ENCODE measurements at regions not wholly inside any gene's neighbourhood (a gene's known extent, or its start where the extent isn't known, plus 50 kb on each side); places are given as distances from the start of the nearest gene placed in this dataset.

DNA sequence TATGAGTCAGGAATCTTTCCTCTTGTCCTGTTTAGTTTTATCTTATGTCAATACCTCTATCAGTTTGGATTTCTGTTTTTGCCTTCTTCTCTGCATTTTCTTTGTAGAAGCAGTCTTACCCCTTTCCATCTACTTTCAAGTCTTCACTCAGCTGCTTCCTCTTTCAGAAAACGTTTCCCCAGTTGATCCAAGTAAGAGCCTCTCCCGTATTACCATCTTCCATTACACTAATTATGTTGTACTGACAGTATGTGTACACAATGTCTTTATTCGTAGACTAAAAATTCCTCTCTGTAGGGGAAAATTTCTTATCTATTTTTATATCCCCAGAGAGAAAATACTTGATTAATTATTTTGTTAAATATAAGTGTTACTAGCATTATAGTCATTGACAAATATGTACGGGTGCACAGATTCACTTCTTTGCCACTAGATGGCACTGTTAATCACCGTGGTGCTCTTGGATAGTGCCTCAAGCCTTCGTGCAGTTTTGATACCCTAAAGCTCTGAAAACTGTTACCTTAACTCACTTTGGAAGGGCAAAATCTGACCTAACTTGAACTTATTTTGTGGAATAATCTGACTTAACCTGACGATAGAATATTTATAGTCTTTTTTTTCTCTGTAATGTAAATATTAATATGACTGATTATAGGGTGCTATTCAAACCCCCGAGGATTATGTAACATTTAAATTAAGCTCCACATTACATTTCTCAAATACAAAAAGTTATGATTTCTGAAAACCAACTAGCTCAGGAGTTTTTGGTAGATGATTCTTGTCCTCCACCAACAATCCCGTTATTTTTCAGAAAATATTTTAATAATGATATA, 74.2 kb upstream of the POU1F1 start:
- peak; percentile 20 for DNase-seq (ENCODE audit: low read depth, low spot score)
- Histone ChIP-seq H3K4me1 (ENCODE audit: insufficient read depth, insufficient read length) (no peaks in the 10 kb centered on the region), H3K4me3 (ENCODE audit: insufficient read length, low read depth) (no peak overlapping the region), H3K9ac (ENCODE audit: insufficient read length, low read depth) (no peak overlapping the region), H3K9me3 (ENCODE audit: insufficient read depth, low read length) (no peaks in the 10 kb centered on the region), H3K27me3 (ENCODE audit: insufficient read depth, insufficient read length) (no peaks in the 10 kb centered on the region), H3K36me3 (ENCODE audit: insufficient read depth, insufficient read length, low read length) (no peaks in the 10 kb centered on the region)
- TF ChIP-seq SUZ12 (IDR thresholded peaks at IDR 0.05; ENCODE audit: extremely low read depth, insufficient read depth, insufficient read length) (no peak), YY1 (IDR thresholded peaks at IDR 0.05; ENCODE audit: insufficient read depth, insufficient read length) (no peak), ZNF274 (IDR thresholded peaks at IDR 0.05; ENCODE audit: low read depth, low read length) (no peak)

DNA sequence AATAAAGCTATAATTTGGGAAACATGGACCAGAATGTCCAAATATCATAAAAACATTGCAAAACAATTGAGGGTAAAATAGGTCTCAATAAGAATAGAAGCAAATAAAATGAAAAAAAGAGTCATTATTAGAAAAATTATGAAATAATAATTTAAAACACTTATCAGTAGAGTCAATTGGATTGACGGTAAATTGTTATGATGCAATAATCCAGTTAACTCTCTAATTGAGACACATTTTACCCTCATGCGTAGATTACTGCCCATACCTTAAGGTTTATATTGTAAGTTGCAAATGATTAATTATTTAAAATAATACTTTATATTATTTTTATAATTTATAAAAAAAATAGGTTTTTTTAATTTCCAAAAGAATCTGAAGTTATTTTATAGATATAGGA, 73.4 kb upstream of the POU1F1 start:
- no peak overlapping the region for H3K9ac ChIP-seq (ENCODE audit: insufficient read length, low read depth)
- H3K4me1 ChIP-seq (ENCODE audit: insufficient read depth, insufficient read length): no peaks in the 10 kb centered on the region
- DNase-seq (ENCODE audit: low read depth, low spot score): no peak
- no peak overlapping the region for H3K4me3 ChIP-seq (ENCODE audit: insufficient read length, low read depth)
- no peaks in the 10 kb centered on the region for H3K9me3 ChIP-seq (ENCODE audit: insufficient read depth, low read length)
- H3K27me3 ChIP-seq (ENCODE audit: insufficient read depth, insufficient read length): no peaks in the 10 kb centered on the region
- TF ChIP-seq SUZ12 (IDR thresholded peaks at IDR 0.05; ENCODE audit: extremely low read depth, insufficient read depth, insufficient read length): no peak
- TF ChIP-seq ZNF274 (IDR thresholded peaks at IDR 0.05; ENCODE audit: low read depth, low read length): no peak
- TF ChIP-seq YY1 (IDR thresholded peaks at IDR 0.05; ENCODE audit: insufficient read depth, insufficient read length): no peak
- H3K36me3 ChIP-seq (ENCODE audit: insufficient read depth, insufficient read length, low read length): no peaks in the 10 kb centered on the region

GRCh38 chr3:87336761-87337160, 60.4 kb upstream of the POU1F1 start:
- Histone ChIP-seq H3K27me3 (ENCODE audit: insufficient read depth, insufficient read length) (no peaks in the 10 kb centered on the region), H3K9ac (ENCODE audit: insufficient read length, low read depth) (no peak overlapping the region), H3K36me3 (ENCODE audit: insufficient read depth, insufficient read length, low read length) (no peaks in the 10 kb centered on the region), H3K4me3 (ENCODE audit: insufficient read length, low read depth) (no peak overlapping the region), H3K9me3 (ENCODE audit: insufficient read depth, low read length) (peaks cover 3% of the 10 kb centered on the region; the same call in 1 of the 2 replicates), H3K4me1 (ENCODE audit: insufficient read depth, insufficient read length) (no peaks in the 10 kb centered on the region)
- TF ChIP-seq ZNF274 (IDR thresholded peaks at IDR 0.05; ENCODE audit: low read depth, low read length) (no peak), SUZ12 (IDR thresholded peaks at IDR 0.05; ENCODE audit: extremely low read depth, insufficient read depth, insufficient read length) (no peak), YY1 (IDR thresholded peaks at IDR 0.05; ENCODE audit: insufficient read depth, insufficient read length) (no peak)
- DNase-seq (ENCODE audit: low read depth, low spot score): no peak

DNA sequence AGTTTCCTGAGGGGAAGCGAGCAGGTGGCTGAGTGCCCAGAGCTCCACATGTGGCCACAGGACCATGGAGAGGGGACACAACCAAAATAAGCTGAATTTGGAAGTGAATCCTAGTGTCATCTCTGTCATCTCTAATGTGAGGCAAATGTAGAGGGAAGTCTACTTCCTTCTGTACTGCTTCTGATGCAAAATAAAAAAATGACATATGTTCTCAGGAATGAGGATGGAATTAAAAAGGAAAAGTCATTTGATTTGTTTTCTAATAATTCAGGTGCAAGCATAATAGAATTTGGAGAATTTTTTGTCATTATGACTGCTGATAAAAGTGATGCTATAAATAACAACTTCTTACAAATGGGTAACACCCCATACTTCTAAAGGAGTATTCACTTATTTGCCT, 59.5 kb upstream of the POU1F1 start:
- Histone ChIP-seq H3K9me3 (ENCODE audit: insufficient read depth, low read length) (peaks cover 3% of the 10 kb centered on the region; the same call in 1 of the 2 replicates), H3K36me3 (ENCODE audit: insufficient read depth, insufficient read length, low read length) (no peaks in the 10 kb centered on the region), H3K27me3 (ENCODE audit: insufficient read depth, insufficient read length) (no peaks in the 10 kb centered on the region), H3K9ac (ENCODE audit: insufficient read length, low read depth) (no peak overlapping the region), H3K4me3 (ENCODE audit: insufficient read length, low read depth) (no peak overlapping the region), H3K4me1 (ENCODE audit: insufficient read depth, insufficient read length) (no peaks in the 10 kb centered on the region)
- TF ChIP-seq SUZ12 (IDR thresholded peaks at IDR 0.05; ENCODE audit: extremely low read depth, insufficient read depth, insufficient read length) (no peak), YY1 (IDR thresholded peaks at IDR 0.05; ENCODE audit: insufficient read depth, insufficient read length) (no peak), ZNF274 (IDR thresholded peaks at IDR 0.05; ENCODE audit: low read depth, low read length) (no peak)
- no peak for DNase-seq (ENCODE audit: low read depth, low spot score)

DNA sequence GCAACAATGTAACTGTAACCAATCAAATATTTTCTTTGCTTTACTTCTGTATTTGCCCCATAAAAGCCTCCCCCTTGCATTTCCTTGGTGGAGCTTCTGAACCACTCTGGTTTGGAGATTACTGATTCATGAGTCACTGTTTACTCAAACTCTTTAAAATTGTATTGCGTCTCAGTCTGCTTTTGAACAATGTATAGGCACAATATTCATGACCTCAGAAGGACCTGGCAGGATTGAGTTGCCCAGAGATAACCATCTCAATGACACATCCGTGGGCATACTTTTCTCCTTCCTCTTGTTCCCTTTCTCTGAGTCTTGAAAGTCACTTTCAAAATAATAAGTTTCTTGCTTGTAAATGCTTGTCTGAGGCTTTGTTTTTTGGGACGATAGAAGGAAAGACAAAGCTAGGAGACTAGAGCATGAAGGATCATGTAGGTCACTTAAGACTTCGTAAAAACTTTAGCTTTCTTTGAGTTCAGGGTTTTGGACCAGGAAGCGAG, 57.1 kb upstream of the POU1F1 start:
- Histone ChIP-seq H3K4me1 (ENCODE audit: insufficient read depth, insufficient read length) (no peaks in the 10 kb centered on the region), H3K4me3 (ENCODE audit: insufficient read length, low read depth) (no peak overlapping the region), H3K9ac (ENCODE audit: insufficient read length, low read depth) (no peak overlapping the region), H3K36me3 (ENCODE audit: insufficient read depth, insufficient read length, low read length) (no peaks in the 10 kb centered on the region), H3K9me3 (ENCODE audit: insufficient read depth, low read length) (peaks cover 3% of the 10 kb centered on the region; the same call in 1 of the 2 replicates), H3K27me3 (ENCODE audit: insufficient read depth, insufficient read length) (no peaks in the 10 kb centered on the region)
- DNase-seq (ENCODE audit: low read depth, low spot score): no peak
- no peak for TF ChIP-seq YY1 (IDR thresholded peaks at IDR 0.05; ENCODE audit: insufficient read depth, insufficient read length)
- no peak for TF ChIP-seq SUZ12 (IDR thresholded peaks at IDR 0.05; ENCODE audit: extremely low read depth, insufficient read depth, insufficient read length)
- no peak for TF ChIP-seq ZNF274 (IDR thresholded peaks at IDR 0.05; ENCODE audit: low read depth, low read length)

DNA sequence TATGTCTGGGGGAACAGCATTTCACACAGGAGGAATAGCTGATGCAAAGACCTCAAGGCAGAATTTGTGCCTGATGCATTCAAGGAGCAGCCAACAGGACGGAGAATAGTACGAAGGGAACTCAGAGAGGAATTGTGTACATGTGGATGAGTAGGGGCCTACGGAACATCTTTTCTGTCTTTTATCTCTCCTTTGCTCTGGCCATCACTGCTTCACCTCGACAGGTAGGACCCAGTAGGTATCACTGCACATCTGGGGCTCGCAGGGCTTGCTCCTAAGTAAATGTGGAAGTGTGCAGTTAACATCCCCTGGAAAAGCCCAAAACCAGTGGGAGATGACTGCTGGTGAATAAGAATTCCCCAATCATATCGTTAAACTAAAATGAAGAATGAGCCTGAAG, 56.4 kb upstream of the POU1F1 start:
- no peak overlapping the region for H3K4me3 ChIP-seq (ENCODE audit: insufficient read length, low read depth)
- H3K9me3 ChIP-seq (ENCODE audit: insufficient read depth, low read length): peaks cover 3% of the 10 kb centered on the region; the same call in 1 of the 2 replicates
- H3K27me3 ChIP-seq (ENCODE audit: insufficient read depth, insufficient read length): no peaks in the 10 kb centered on the region
- no peak overlapping the region for H3K9ac ChIP-seq (ENCODE audit: insufficient read length, low read depth)
- H3K4me1 ChIP-seq (ENCODE audit: insufficient read depth, insufficient read length): no peaks in the 10 kb centered on the region
- TF ChIP-seq YY1 (IDR thresholded peaks at IDR 0.05; ENCODE audit: insufficient read depth, insufficient read length) (no peak), SUZ12 (IDR thresholded peaks at IDR 0.05; ENCODE audit: extremely low read depth, insufficient read depth, insufficient read length) (no peak), ZNF274 (IDR thresholded peaks at IDR 0.05; ENCODE audit: low read depth, low read length) (no peak)
- DNase-seq (ENCODE audit: low read depth, low spot score): no peak
- H3K36me3 ChIP-seq (ENCODE audit: insufficient read depth, insufficient read length, low read length): no peaks in the 10 kb centered on the region

- no peak for DNase-seq (ENCODE audit: low read depth, low spot score)
- Histone ChIP-seq H3K27me3 (ENCODE audit: insufficient read depth, insufficient read length) (no peaks in the 10 kb centered on the region), H3K4me1 (ENCODE audit: insufficient read depth, insufficient read length) (no peaks in the 10 kb centered on the region), H3K4me3 (ENCODE audit: insufficient read length, low read depth) (no peak overlapping the region), H3K36me3 (ENCODE audit: insufficient read depth, insufficient read length, low read length) (no peaks in the 10 kb centered on the region), H3K9me3 (ENCODE audit: insufficient read depth, low read length) (no peaks in the 10 kb centered on the region), H3K9ac (ENCODE audit: insufficient read length, low read depth) (no peak overlapping the region)
- TF ChIP-seq SUZ12 (IDR thresholded peaks at IDR 0.05; ENCODE audit: extremely low read depth, insufficient read depth, insufficient read length) (no peak), ZNF274 (IDR thresholded peaks at IDR 0.05; ENCODE audit: low read depth, low read length) (no peak), YY1 (IDR thresholded peaks at IDR 0.05; ENCODE audit: insufficient read depth, insufficient read length) (no peak)
Measured at GRCh38 chr3:87329065-87329464, 52.7 kb upstream of the POU1F1 start.

All from NT2/D1 (cell line).